BLaER1 treated with 17β-estradiol and CSF1 and Interleukin-3, amounts not matched to agents 10 nM and 100 nM (cell line): ENCODE measurements at regions not wholly inside any gene's neighbourhood (a gene's known extent, or its start where the extent isn't known, plus 50 kb on each side); places are given as distances from the start of the nearest gene placed in this dataset.

Source experiments
- H3K27ac ChIP-seq, 11 experiments: shearing (Covaris generic); formaldehyde crosslinking; 2 replicates each; pipeline ENCODE4 v1.8.1; 2022
- H3K27me3 ChIP-seq, 11 experiments: shearing (Covaris generic); formaldehyde crosslinking; 2 replicates each; pipeline ENCODE4 v1.8.1; 2022
- H3K36me3 ChIP-seq, 11 experiments: shearing (Covaris generic); formaldehyde crosslinking; 2 replicates each; pipeline ENCODE4 v1.8.1; 2022
- H3K4me1 ChIP-seq, 10 experiments: shearing (Covaris generic); formaldehyde crosslinking; 2 replicates each; pipeline ENCODE4 v1.8.1; 2022
- H3K4me2 ChIP-seq, 11 experiments: shearing (Covaris generic); formaldehyde crosslinking; 2 replicates each; pipeline ENCODE4 v1.8.1; 2022
- H3K4me3 ChIP-seq, 10 experiments: shearing (Covaris generic); formaldehyde crosslinking; 2 replicates each; pipeline ENCODE4 v1.8.1; 2022
- H3K9ac ChIP-seq, 11 experiments: shearing (Covaris generic); formaldehyde crosslinking; 2 replicates each; pipeline ENCODE4 v1.8.1; 2022
- H3K9me3 ChIP-seq, 11 experiments: shearing (Covaris generic); formaldehyde crosslinking; replicated peaks in 1 of 11; 2 replicates each; pipeline ENCODE4 v1.8.1; 2022
- H4K20me1 ChIP-seq, 11 experiments: shearing (Covaris generic); formaldehyde crosslinking; 2 replicates each; pipeline ENCODE4 v1.8.1; 2022
- Cebpa-rat ChIP-seq, 11 experiments: shearing (Covaris generic); IDR thresholded peaks; 2 replicates each; pipeline ENCODE4 v1.8.1; 2022

DNA sequence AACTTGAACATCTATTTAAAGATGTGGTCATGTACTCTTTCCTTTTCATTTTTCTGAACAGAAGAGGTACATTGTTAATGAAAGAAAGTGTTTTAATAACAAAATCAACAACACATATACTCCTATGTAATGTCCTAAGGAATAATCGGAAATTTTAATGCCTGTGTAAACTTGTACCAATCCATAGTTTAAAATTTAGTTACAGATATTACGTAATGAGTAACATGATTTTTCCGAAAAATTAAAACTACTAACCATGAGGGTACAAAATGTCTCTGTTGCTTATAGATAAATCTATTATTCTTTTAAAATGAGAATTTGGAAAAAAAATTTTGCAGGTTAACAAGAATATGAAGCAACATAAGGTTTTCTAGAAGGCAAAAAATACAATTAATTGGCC lies 220.1 kb downstream of the BCAT1 start:
- H3K4me3 ChIP-seq = no peak overlapping the region
- H3K36me3 ChIP-seq = no peaks in the 10 kb centered on the region
- H4K20me1 ChIP-seq = no peaks in the 10 kb centered on the region
- H3K9ac ChIP-seq = no peak overlapping the region
- H3K27ac ChIP-seq = no peak overlapping the region
- TF ChIP-seq Cebpa-rat (IDR thresholded peaks at IDR 0.05) = no peak
- H3K9me3 ChIP-seq = peaks cover 0 to 16% (median 0%) of the 10 kb centered on the region in 11 experiments; a peak in 3 of 22 replicates
- H3K27me3 ChIP-seq = no peaks in the 10 kb centered on the region
- H3K4me1 ChIP-seq = peaks cover 12 to 72% (median 15%) of the 10 kb centered on the region in 10 experiments
- H3K4me2 ChIP-seq = peak overlapping the region in 1 of 11 experiments; percentile 2; a peak in 1 of 22 replicates

DNA sequence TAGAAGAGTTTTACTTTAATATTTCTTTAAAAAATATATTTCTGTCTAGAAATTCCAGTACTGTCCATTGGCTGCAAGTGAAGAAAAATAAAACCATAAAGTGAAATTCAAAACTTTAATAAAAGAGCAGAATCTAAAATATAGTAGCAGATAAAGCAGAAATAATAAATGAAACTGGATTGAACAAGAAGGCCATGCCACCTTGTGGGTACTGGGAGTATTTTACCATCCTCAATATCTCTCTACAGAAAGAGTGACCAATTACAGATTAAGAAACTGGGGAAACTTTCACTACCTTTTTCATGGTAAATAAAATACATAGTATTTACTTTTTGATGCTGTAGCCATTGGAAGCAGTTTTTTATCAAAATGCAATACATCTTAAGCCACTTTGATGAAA lies 220.5 kb downstream of the BCAT1 start:
- no peak overlapping the region for H3K9ac ChIP-seq
- H3K27ac ChIP-seq = peak overlapping the region in 1 of 11 experiments; percentile 7; a peak in 1 of 22 replicates
- no peaks in the 10 kb centered on the region for H3K36me3 ChIP-seq
- no peak overlapping the region for H3K4me3 ChIP-seq
- no peaks in the 10 kb centered on the region for H3K27me3 ChIP-seq
- H3K4me2 ChIP-seq = no peak overlapping the region; a peak in 1 of 22 replicates
- peaks cover 12 to 77% (median 15%) of the 10 kb centered on the region in 10 experiments for H3K4me1 ChIP-seq
- H4K20me1 ChIP-seq = no peaks in the 10 kb centered on the region
- no peak for TF ChIP-seq Cebpa-rat (IDR thresholded peaks at IDR 0.05)
- H3K9me3 ChIP-seq = peaks cover 0 to 16% (median 0%) of the 10 kb centered on the region in 11 experiments; a peak in 3 of 22 replicates

- peak overlapping the region in 3 of 11 experiments; percentile 52 to 76 (median 73); a peak in 5 of 22 replicates for H3K4me2 ChIP-seq
- peak overlapping the region in 2 of 11 experiments; percentile 52 to 58; a peak in 2 of 22 replicates for H3K9ac ChIP-seq
- no peaks in the 10 kb centered on the region for H4K20me1 ChIP-seq
- H3K36me3 ChIP-seq = no peaks in the 10 kb centered on the region
- H3K4me1 ChIP-seq = peaks cover 10 to 92% (median 11%) of the 10 kb centered on the region in 10 experiments
- no peak overlapping the region for H3K4me3 ChIP-seq
- peaks cover 0 to 28% (median 0%) of the 10 kb centered on the region in 11 experiments; a peak in 6 of 22 replicates for H3K9me3 ChIP-seq
- peak overlapping the region in 4 of 11 experiments; percentile 25 to 81 (median 65); a peak in 8 of 22 replicates for H3K27ac ChIP-seq
- TF ChIP-seq Cebpa-rat (IDR thresholded peaks at IDR 0.05) = no peak
- no peaks in the 10 kb centered on the region for H3K27me3 ChIP-seq
Measured at GRCh38 chr12:24725616-24726015, 223.3 kb downstream of the BCAT1 start.

GRCh38 chr12:24724814-24725213 lies 224.1 kb downstream of the BCAT1 start:
- H3K27ac ChIP-seq = peak overlapping the region in 4 of 11 experiments; percentile 25 to 81 (median 65); a peak in 8 of 22 replicates
- peak overlapping the region in 2 of 11 experiments; percentile 58 to 60; a peak in 3 of 22 replicates for H3K9ac ChIP-seq
- TF ChIP-seq Cebpa-rat (IDR thresholded peaks at IDR 0.05) = no peak
- no peaks in the 10 kb centered on the region for H4K20me1 ChIP-seq
- H3K4me1 ChIP-seq = peaks cover 2 to 92% (median 4%) of the 10 kb centered on the region in 10 experiments
- H3K36me3 ChIP-seq = no peaks in the 10 kb centered on the region
- H3K4me3 ChIP-seq = no peak overlapping the region
- H3K27me3 ChIP-seq = no peaks in the 10 kb centered on the region
- H3K9me3 ChIP-seq = peaks cover 0 to 28% (median 0%) of the 10 kb centered on the region in 11 experiments; a peak in 6 of 22 replicates
- peak overlapping the region in 3 of 11 experiments; percentile 52 to 76 (median 73); a peak in 4 of 22 replicates for H3K4me2 ChIP-seq

DNA sequence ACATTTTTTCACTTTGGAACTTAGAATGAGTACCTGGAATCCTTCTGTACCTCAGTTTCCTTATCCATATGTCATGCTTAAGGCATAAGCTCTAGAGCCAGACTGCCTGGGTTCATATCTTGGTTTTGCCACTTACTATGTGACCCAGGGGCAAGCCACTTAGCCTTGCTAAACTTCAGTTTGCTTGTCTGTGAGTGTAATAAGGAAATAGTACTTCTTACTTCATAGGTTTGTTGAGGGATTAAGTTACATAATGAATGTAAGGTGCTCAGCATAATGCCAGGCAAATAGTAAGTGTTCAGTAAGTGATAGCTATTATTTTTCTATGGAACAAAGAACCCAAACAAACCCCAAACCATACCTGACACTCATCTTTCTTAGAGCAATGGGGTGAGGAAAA lies 225.1 kb downstream of the BCAT1 start:
- no peaks in the 10 kb centered on the region for H4K20me1 ChIP-seq
- H3K36me3 ChIP-seq = no peaks in the 10 kb centered on the region
- peaks cover 0 to 28% (median 0%) of the 10 kb centered on the region in 11 experiments; a peak in 6 of 22 replicates for H3K9me3 ChIP-seq
- H3K4me3 ChIP-seq = no peak overlapping the region
- no peak overlapping the region; a peak in 1 of 22 replicates for H3K9ac ChIP-seq
- H3K4me1 ChIP-seq = peaks cover 0 to 93% (median 13%) of the 10 kb centered on the region in 10 experiments; a peak in 15 of 20 replicates
- H3K27me3 ChIP-seq = no peaks in the 10 kb centered on the region
- TF ChIP-seq Cebpa-rat (IDR thresholded peaks at IDR 0.05) = no peak
- H3K27ac ChIP-seq = peak overlapping the region in 3 of 11 experiments; percentile 49 to 81 (median 81); a peak in 5 of 22 replicates
- peak overlapping the region in 3 of 11 experiments; percentile 52 to 76 (median 73); a peak in 6 of 22 replicates for H3K4me2 ChIP-seq

- no peak for TF ChIP-seq Cebpa-rat (IDR thresholded peaks at IDR 0.05)
- no peak overlapping the region for H3K9ac ChIP-seq
- no peaks in the 10 kb centered on the region for H3K27me3 ChIP-seq
- H3K4me2 ChIP-seq = peak overlapping the region in 2 of 11 experiments; percentile 29 to 83; a peak in 2 of 22 replicates
- peak overlapping the region in 2 of 11 experiments; percentile 87 to 89; a peak in 5 of 22 replicates for H3K27ac ChIP-seq
- no peaks in the 10 kb centered on the region for H4K20me1 ChIP-seq
- H3K4me1 ChIP-seq = peaks cover 0 to 98% (median 18%) of the 10 kb centered on the region in 10 experiments; a peak in 15 of 20 replicates
- peaks cover 0 to 28% (median 0%) of the 10 kb centered on the region in 11 experiments; a peak in 6 of 22 replicates for H3K9me3 ChIP-seq
- no peak overlapping the region for H3K4me3 ChIP-seq
- H3K36me3 ChIP-seq = no peaks in the 10 kb centered on the region
Measured at GRCh38 chr12:24721191-24721590, 227.7 kb downstream of the BCAT1 start.

- peak overlapping the region in 7 of 11 experiments; percentile 21 to 89 (median 66); a peak in 13 of 22 replicates for H3K27ac ChIP-seq
- peak overlapping the region in 3 of 11 experiments; percentile 43 to 72 (median 64); a peak in 7 of 22 replicates for H3K9ac ChIP-seq
- peak in 2 of 11 experiments; percentile 45 to 60; a peak in 3 of 22 replicates for TF ChIP-seq Cebpa-rat (IDR thresholded peaks at IDR 0.05)
- H3K36me3 ChIP-seq = no peaks in the 10 kb centered on the region
- peaks cover 0 to 97% (median 18%) of the 10 kb centered on the region in 10 experiments; a peak in 15 of 20 replicates for H3K4me1 ChIP-seq
- H3K4me2 ChIP-seq = peak overlapping the region in 9 of 11 experiments; percentile 12 to 83 (median 57); a peak in 16 of 22 replicates
- H3K9me3 ChIP-seq = peaks cover 0 to 20% (median 0%) of the 10 kb centered on the region in 11 experiments; a peak in 6 of 22 replicates
- H3K4me3 ChIP-seq = no peak overlapping the region; a peak in 1 of 20 replicates
- H4K20me1 ChIP-seq = no peaks in the 10 kb centered on the region
- no peaks in the 10 kb centered on the region for H3K27me3 ChIP-seq
Measured at GRCh38 chr12:24719293-24719721, 229.6 kb downstream of the BCAT1 start.

DNA sequence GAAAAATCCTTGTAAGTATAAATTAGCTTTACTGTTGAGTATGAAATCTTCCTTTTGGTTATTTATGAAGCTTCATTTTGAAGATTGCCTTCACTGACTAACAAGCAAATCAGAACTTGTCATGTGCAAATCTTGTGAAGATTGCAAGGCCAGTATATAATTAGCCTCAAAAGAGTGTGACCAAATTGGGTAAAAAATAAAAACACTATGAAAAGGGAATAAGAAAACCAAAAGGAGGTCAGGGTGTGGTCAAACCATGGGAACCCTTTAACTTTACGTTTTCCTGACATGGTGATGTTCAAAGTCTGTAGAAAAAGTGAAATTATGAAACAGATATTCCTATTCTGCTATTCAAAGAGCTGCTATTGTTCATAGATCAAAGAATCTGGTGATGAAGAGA lies 230.3 kb downstream of the BCAT1 start:
- peak overlapping the region in 8 of 11 experiments; percentile 12 to 83 (median 64); a peak in 14 of 22 replicates for H3K4me2 ChIP-seq
- H3K9me3 ChIP-seq = peaks cover 0 to 20% (median 0%) of the 10 kb centered on the region in 11 experiments; a peak in 6 of 22 replicates
- H4K20me1 ChIP-seq = no peaks in the 10 kb centered on the region
- no peaks in the 10 kb centered on the region for H3K27me3 ChIP-seq
- peaks cover 0 to 92% (median 18%) of the 10 kb centered on the region in 10 experiments; a peak in 15 of 20 replicates for H3K4me1 ChIP-seq
- H3K4me3 ChIP-seq = no peak overlapping the region
- H3K36me3 ChIP-seq = no peaks in the 10 kb centered on the region
- H3K27ac ChIP-seq = peak overlapping the region in 7 of 11 experiments; percentile 21 to 89 (median 66); a peak in 13 of 22 replicates
- H3K9ac ChIP-seq = peak overlapping the region in 3 of 11 experiments; percentile 34 to 72 (median 64); a peak in 7 of 22 replicates
- TF ChIP-seq Cebpa-rat (IDR thresholded peaks at IDR 0.05) = no peak

- Histone ChIP-seq H3K4me3 (no peak overlapping the region), H3K4me2 (no peak overlapping the region), H3K27me3 (no peaks in the 10 kb centered on the region), H3K36me3 (no peaks in the 10 kb centered on the region), H4K20me1 (no peaks in the 10 kb centered on the region), H3K9me3 (no peaks in the 10 kb centered on the region), H3K27ac (no peak overlapping the region), H3K9ac (no peak overlapping the region), H3K4me1 (peaks cover 0 to 74% (median 13%) of the 10 kb centered on the region in 10 experiments; a peak in 14 of 20 replicates)
- TF ChIP-seq Cebpa-rat (IDR thresholded peaks at IDR 0.05) = no peak
Measured at GRCh38 chr12:24714237-24714636, 234.7 kb downstream of the BCAT1 start.
